SK-N-SH (cell line): ENCODE measurements at regions not wholly inside any gene's neighbourhood (a gene's known extent, or its start where the extent isn't known, plus 50 kb on each side); places are given as distances from the start of the nearest gene placed in this dataset.

Experiments
- CTCF ChIP-seq: fragments of 200-600 bp; sonication (generic); IDR thresholded peaks from 2 replicates; pipeline ENCODE4 v1.6.1; 2017; ENCODE audit warnings: antibody characterized with exemption, mild to moderate bottlenecking, moderate library complexity
- EZH2phosphoT487 ChIP-seq: fragments of 200-600 bp; sonication (generic); IDR thresholded peaks from 2 replicates; pipeline ENCODE4 v1.6.1; 2017; ENCODE audit warnings: low read depth, mixed run types, mild to moderate bottlenecking, antibody characterized with exemption, moderate library complexity, borderline replicate concordance
- FOXM1 ChIP-seq: IDR thresholded peaks from 2 replicates; pipeline ENCODE4 v1.4.0; 2012; ENCODE audit warnings: low read depth, mild to moderate bottlenecking
- GABPA ChIP-seq: IDR thresholded peaks from 2 replicates; pipeline ENCODE4 v1.4.0; 2012; ENCODE audit warnings: low read depth, mild to moderate bottlenecking
- GATA2 ChIP-seq: sonication (generic); formaldehyde crosslinking; IDR thresholded peaks from 2 replicates; pipeline ENCODE4 v1.5.0; 2020; ENCODE audit warnings: mild to moderate bottlenecking, missing genetic modification reagents
- JUND ChIP-seq: IDR thresholded peaks from 2 replicates; pipeline ENCODE4 v1.4.0; 2012
- PBX3 ChIP-seq: IDR thresholded peaks from 2 replicates; pipeline ENCODE4; 2012
- POLR2AphosphoS5 ChIP-seq: IDR thresholded peaks from 2 replicates; pipeline ENCODE4 v1.6.1; 2012; ENCODE audit warnings: low read depth, low read length
- RAD21 ChIP-seq: IDR thresholded peaks from 2 replicates; pipeline ENCODE4 v1.6.1; 2012; ENCODE audit warnings: mild to moderate bottlenecking, low read length
- SMC3 ChIP-seq: IDR thresholded peaks from 2 replicates; pipeline ENCODE4 v1.6.1; 2012; ENCODE audit warnings: low read depth, low read length, improper control_type of control experiment
- TEAD4 ChIP-seq: IDR thresholded peaks from 2 replicates; pipeline ENCODE4 v1.4.0; 2012; ENCODE audit warnings: mild to moderate bottlenecking, borderline replicate concordance; ENCODE audit not compliant: insufficient read depth
- YY1 ChIP-seq: IDR thresholded peaks from 2 replicates; pipeline ENCODE4 v1.4.0; 2012; ENCODE audit warnings: low read depth, mild to moderate bottlenecking
- TF ChIP-seq, protein P1 (sequence below): fragments of 150-350 bp; IDR thresholded peaks from 2 replicates; pipeline ENCODE4 v1.6.1; 2016; ENCODE audit warnings: mild to moderate bottlenecking, low read depth, low read length
- TF ChIP-seq, protein P2 (sequence below): IDR thresholded peaks from 2 replicates; pipeline ENCODE4 v1.4.0; 2012; ENCODE audit warnings: low read depth

- TF ChIP-seq TEAD4 (no peak), CTCF (no peak), GATA2 (CRISPR knock-in tag) (no peak), POLR2AphosphoS5 (no peak), SMC3 (no peak), GABPA (no peak), EZH2phosphoT487 (no peak), FOXM1 (no peak), PBX3 (no peak), RAD21 (no peak), YY1 (no peak), JUND (no peak)
- TF ChIP-seq, protein P1, sequence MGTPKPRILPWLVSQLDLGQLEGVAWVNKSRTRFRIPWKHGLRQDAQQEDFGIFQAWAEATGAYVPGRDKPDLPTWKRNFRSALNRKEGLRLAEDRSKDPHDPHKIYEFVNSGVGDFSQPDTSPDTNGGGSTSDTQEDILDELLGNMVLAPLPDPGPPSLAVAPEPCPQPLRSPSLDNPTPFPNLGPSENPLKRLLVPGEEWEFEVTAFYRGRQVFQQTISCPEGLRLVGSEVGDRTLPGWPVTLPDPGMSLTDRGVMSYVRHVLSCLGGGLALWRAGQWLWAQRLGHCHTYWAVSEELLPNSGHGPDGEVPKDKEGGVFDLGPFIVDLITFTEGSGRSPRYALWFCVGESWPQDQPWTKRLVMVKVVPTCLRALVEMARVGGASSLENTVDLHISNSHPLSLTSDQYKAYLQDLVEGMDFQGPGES = no peak
- TF ChIP-seq, protein P2, sequence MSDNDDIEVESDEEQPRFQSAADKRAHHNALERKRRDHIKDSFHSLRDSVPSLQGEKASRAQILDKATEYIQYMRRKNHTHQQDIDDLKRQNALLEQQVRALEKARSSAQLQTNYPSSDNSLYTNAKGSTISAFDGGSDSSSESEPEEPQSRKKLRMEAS = no peak
Measured at GRCh38 chr7:10022480-10022879, 951.2 kb upstream of the PHF14 start.
